ENCODE measurements at regions not wholly inside any gene's neighbourhood (a gene's known extent, or its start where the extent isn't known, plus 50 kb on each side); places are given as distances from the start of the nearest gene placed in this dataset.
"Not testable (repeated sequence)": the region's sequence is repeated elsewhere in the genome, so short reads cannot be mapped to it uniquely, and the experiment has no call there.

- Histone ChIP-seq H3K9me3 (no peaks in the 10 kb centered on the region), H3K27me3 (no peaks in the 10 kb centered on the region), H3K4me1 (no peaks in the 10 kb centered on the region), H3K27ac (no peak overlapping the region), H3K4me3 (replicated peaks in 1 of 3) (no peak overlapping the region), H3K36me3 (no peaks in the 10 kb centered on the region)
- intact Hi-C loops (cut with DNase I) = no loop called here
- DNase-seq = no peak
- 75 to 88% methylated on average over 3 of the region's 3 CpGs for WGBS, 2 donors
- TF ChIP-seq CTCF (IDR thresholded peaks at IDR 0.05) = no peak
- TF ChIP-seq POLR2A (IDR thresholded peaks at IDR 0.05) = no peak
Measured at GRCh38 chr2:65969161-65969560, 465.8 kb upstream of the MEIS1 start.

- H3K27ac ChIP-seq; H3K27me3 ChIP-seq; H3K36me3 ChIP-seq; H3K9me3 ChIP-seq; DNase-seq; H3K4me1 ChIP-seq; intact Hi-C loops (cut with DNase I); H3K4me3 ChIP-seq (replicated peaks in 1 of 3): not testable (repeated sequence)
- WGBS, 2 donors = 92 to 97% methylated on average over 5 of the region's 5 CpGs
Measured at GRCh38 chr2:65963303-65963702, 471.6 kb upstream of the MEIS1 start.

- Histone ChIP-seq H3K36me3 (no peaks in the 10 kb centered on the region), H3K4me3 (replicated peaks in 1 of 3) (no peak overlapping the region), H3K27me3 (no peaks in the 10 kb centered on the region), H3K9me3 (no peaks in the 10 kb centered on the region), H3K4me1 (peaks cover 0 to 4% of the 10 kb centered on the region in 2 donors), H3K27ac (no peak overlapping the region)
- 64 to 69% methylated on average over 4 of the region's 4 CpGs for WGBS, 2 donors
- intact Hi-C loops (cut with DNase I) = no loop called here
- DNase-seq = no peak
- TF ChIP-seq POLR2A (IDR thresholded peaks at IDR 0.05) (no peak), CTCF (IDR thresholded peaks at IDR 0.05) (no peak)
Measured at GRCh38 chr2:65960953-65961352, 474.0 kb upstream of the MEIS1 start.

GRCh38 chr2:65957886-65958285, 477.0 kb upstream of the MEIS1 start:
- H3K9me3 ChIP-seq = no peaks in the 10 kb centered on the region
- intact Hi-C loops (cut with DNase I) = loop anchor here (2.0 kb wide), 1 partner anchor 13 kb away; no protein-coding TSS in a partner anchor

GRCh38 chr2:65957454-65957853, 477.5 kb upstream of the MEIS1 start:
- 89 to 94% methylated on average over 2 of the region's 2 CpGs for WGBS, 2 donors
- intact Hi-C loops (cut with DNase I) = loop anchor here (2.0 kb wide), 1 partner anchor 13 kb away; no protein-coding TSS in a partner anchor
- peaks cover 0 to 9% of the 10 kb centered on the region in 2 donors for H3K4me1 ChIP-seq
- TF ChIP-seq CTCF (IDR thresholded peaks at IDR 0.05) (no peak), POLR2A (IDR thresholded peaks at IDR 0.05) (no peak)
- no peaks in the 10 kb centered on the region for H3K36me3 ChIP-seq
- no peaks in the 10 kb centered on the region for H3K9me3 ChIP-seq
- no peak for DNase-seq
- no peaks in the 10 kb centered on the region for H3K27me3 ChIP-seq
- no peak overlapping the region for H3K27ac ChIP-seq
- no peak overlapping the region for H3K4me3 ChIP-seq (replicated peaks in 1 of 3)

More at GRCh38 chr2:65957886-65958285, 477.0 kb upstream of the MEIS1 start:
- DNase-seq = no peak
- no peak overlapping the region for H3K27ac ChIP-seq
- H3K36me3 ChIP-seq = no peaks in the 10 kb centered on the region
- no peaks in the 10 kb centered on the region for H3K27me3 ChIP-seq
- no peak for TF ChIP-seq CTCF (IDR thresholded peaks at IDR 0.05)
- no peak for TF ChIP-seq POLR2A (IDR thresholded peaks at IDR 0.05)
- H3K4me3 ChIP-seq (replicated peaks in 1 of 3) = no peak overlapping the region
- 35 to 42% methylated on average over 5 of the region's 5 CpGs for WGBS, 2 donors
- H3K4me1 ChIP-seq = peaks cover 0 to 4% of the 10 kb centered on the region in 2 donors

- Histone ChIP-seq H3K27ac (no peak overlapping the region), H3K4me3 (replicated peaks in 1 of 3) (no peak overlapping the region), H3K4me1 (peaks cover 0 to 12% of the 10 kb centered on the region in 2 donors), H3K27me3 (no peaks in the 10 kb centered on the region), H3K9me3 (no peaks in the 10 kb centered on the region), H3K36me3 (no peaks in the 10 kb centered on the region)
- no peak for TF ChIP-seq CTCF (IDR thresholded peaks at IDR 0.05)
- TF ChIP-seq POLR2A (IDR thresholded peaks at IDR 0.05) = no peak
- intact Hi-C loops (cut with DNase I) = no loop called here
- WGBS, 2 donors = 81 to 94% methylated on average over 2 of the region's 2 CpGs
- no peak for DNase-seq
Measured at GRCh38 chr2:65955259-65955658, 479.7 kb upstream of the MEIS1 start.
